ENCODE measurements at regions not wholly inside any gene's neighbourhood (a gene's known extent, or its start where the extent isn't known, plus 50 kb on each side); places are given as distances from the start of the nearest gene placed in this dataset.

DNA sequence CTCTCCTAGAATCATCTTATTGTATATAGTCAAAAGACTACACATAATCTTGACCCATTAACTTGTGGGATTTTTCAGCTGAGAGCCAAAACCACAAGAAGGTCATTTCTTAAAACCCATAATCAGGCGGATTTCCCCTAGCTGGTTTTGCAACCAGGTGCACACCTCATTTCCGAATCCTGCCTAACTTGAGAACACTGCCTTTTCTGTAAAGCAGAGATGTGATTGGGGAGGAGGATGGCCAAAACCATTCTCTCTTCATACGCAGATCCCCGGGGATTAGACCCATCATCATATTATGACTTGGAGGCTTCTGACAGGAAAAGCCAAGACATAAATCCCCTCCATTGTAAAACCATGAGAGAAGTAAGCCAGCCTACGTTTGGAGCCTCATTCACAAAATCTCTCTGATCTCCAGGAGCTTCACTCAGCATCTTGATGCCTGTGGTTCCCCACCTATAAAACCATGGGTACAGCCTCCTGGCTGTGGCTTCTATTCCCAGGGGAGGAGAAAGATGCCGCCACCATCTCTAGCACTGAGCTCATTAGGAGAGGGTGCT lies 191.3 kb downstream of the KIF18A start:
- in situ Hi-C loops (cut with MboI; ENCODE audit: low sequenced_read_pairs) = no loop called here
- Histone ChIP-seq H3K36me3 (replicated peaks) (no peaks in the 10 kb centered on the region), H3K27me3 (ENCODE audit: low read depth) (no peaks in the 10 kb centered on the region), H3K9me3 (no peaks in the 10 kb centered on the region), H3K4me3 (no peak overlapping the region), H3K4me1 (no peaks in the 10 kb centered on the region; the same call in 1 of the 2 replicates)
- no peak for DNase-seq (ENCODE audit: low spot score in 2 of 2)

DNA sequence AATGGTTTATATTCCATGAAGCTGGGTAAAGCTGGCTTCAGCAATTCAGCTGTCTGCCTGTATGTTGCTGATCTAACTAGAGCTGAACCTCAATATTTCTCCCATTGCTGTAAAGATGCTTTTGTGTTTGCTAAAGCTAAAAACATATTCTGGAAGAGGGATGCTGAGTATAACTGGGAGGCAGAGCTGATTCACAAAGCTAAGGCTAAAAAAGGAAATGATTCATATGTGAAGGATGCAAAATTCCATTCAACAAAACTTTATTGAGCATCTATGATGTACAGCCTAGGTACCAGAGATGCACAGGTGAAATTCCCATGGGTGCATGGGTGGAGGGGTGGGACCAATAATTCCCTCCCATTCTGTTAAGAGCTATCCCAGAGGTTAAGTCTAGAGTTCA lies 193.9 kb downstream of the KIF18A start:
- in situ Hi-C loops (cut with MboI; ENCODE audit: low sequenced_read_pairs) = no loop called here
- H3K4me3 ChIP-seq = no peak overlapping the region
- no peaks in the 10 kb centered on the region for H3K27me3 ChIP-seq (ENCODE audit: low read depth)
- H3K4me1 ChIP-seq = no peaks in the 10 kb centered on the region; the same call in 1 of the 2 replicates
- H3K36me3 ChIP-seq (replicated peaks) = no peaks in the 10 kb centered on the region
- no peak for DNase-seq (ENCODE audit: low spot score in 2 of 2)
- H3K9me3 ChIP-seq = no peaks in the 10 kb centered on the region

DNA sequence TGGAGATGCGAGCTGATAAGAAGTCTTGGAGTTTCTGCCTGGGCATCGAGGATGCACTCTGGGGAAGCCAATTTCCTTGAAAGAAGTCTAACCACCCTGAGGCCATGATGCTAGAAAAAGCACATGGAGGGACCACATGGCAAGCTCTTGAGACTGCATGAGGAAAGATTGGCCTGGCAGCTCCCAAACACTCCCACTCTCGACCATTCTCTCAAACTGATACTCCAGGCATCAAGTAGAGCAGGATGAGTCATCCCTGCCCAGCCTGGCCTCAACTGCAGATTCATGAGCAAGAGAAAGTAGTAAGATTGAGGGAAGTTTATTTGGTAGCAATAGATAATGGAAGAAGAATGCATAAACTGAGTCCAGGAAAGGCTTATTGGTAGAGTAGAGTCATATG lies 194.3 kb downstream of the KIF18A start:
- no peak for DNase-seq (ENCODE audit: low spot score in 2 of 2)
- in situ Hi-C loops (cut with MboI; ENCODE audit: low sequenced_read_pairs) = no loop called here

DNA sequence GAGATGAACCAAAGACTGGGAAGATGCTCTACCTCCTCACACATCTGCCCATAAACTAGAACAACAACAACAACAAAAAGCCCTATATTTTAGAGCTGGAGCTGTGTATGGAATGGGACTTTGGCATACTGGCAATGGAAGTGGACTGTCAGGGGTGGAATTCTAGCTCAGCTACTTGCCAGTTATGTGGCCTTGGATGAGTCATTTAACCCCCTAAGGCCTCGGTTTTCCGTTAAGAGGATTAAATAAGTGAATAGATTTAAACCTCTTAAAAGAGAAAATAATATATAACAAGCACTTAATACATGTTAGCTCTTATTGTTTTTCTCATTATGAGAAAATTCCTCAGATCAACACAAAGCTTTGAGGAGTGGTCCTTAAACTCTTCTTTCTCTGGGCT lies 195.0 kb downstream of the KIF18A start:
- Histone ChIP-seq H3K9me3 (no peaks in the 10 kb centered on the region), H3K4me1 (no peaks in the 10 kb centered on the region; the same call in 1 of the 2 replicates), H3K4me3 (no peak overlapping the region), H3K36me3 (replicated peaks) (no peaks in the 10 kb centered on the region), H3K27me3 (ENCODE audit: low read depth) (no peaks in the 10 kb centered on the region)
- DNase-seq (ENCODE audit: low spot score in 2 of 2) = peak; percentile 24 to 69
- in situ Hi-C loops (cut with MboI; ENCODE audit: low sequenced_read_pairs) = no loop called here

More for the DNA sequence above, 194.3 kb downstream of the KIF18A start:
- no peaks in the 10 kb centered on the region for H3K36me3 ChIP-seq (replicated peaks)
- H3K4me3 ChIP-seq = no peak overlapping the region
- H3K4me1 ChIP-seq = no peaks in the 10 kb centered on the region; the same call in 1 of the 2 replicates
- no peaks in the 10 kb centered on the region for H3K27me3 ChIP-seq (ENCODE audit: low read depth)
- no peaks in the 10 kb centered on the region for H3K9me3 ChIP-seq

DNA sequence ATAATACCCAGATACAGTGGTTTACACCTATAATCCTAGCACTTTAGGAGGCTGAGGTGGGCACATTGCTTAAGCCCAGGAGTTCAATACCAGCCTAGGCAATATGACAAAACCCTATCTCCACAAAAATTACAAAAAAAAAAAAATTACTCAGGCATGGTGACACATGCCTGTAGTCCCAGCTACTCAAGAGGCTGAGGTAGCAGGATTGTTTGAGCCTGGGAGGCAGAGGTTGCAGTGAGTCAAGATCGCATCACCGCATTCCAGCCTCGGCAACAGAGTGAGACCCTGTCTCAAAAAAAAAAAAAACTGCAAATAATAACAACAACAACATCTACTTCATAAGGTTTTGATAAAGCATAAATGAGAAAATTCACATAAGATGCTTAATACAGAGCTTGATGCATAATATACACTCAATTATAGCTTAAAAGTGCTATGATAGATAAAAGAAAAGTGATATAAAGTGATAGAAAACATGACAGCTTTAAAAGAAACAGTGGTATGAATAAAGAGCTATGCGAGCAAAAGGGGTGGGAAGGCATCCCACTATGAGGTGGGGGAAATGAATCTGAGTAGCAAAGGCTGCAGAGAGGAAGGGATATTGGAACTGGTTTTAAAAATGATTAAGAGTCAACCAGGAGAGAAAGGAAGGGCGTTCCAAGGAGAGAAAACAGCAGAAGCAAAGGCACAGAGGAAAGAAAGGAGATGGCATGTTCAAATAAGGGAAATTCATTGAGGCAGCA lies 197.6 kb downstream of the KIF18A start:
- H3K36me3 ChIP-seq (replicated peaks) = no peaks in the 10 kb centered on the region
- no peaks in the 10 kb centered on the region for H3K9me3 ChIP-seq
- H3K4me3 ChIP-seq = no peak overlapping the region
- in situ Hi-C loops (cut with MboI; ENCODE audit: low sequenced_read_pairs) = no loop called here
- DNase-seq (ENCODE audit: low spot score in 2 of 2) = no peak
- H3K27me3 ChIP-seq (ENCODE audit: low read depth) = no peaks in the 10 kb centered on the region
- no peaks in the 10 kb centered on the region; the same call in 1 of the 2 replicates for H3K4me1 ChIP-seq

DNA sequence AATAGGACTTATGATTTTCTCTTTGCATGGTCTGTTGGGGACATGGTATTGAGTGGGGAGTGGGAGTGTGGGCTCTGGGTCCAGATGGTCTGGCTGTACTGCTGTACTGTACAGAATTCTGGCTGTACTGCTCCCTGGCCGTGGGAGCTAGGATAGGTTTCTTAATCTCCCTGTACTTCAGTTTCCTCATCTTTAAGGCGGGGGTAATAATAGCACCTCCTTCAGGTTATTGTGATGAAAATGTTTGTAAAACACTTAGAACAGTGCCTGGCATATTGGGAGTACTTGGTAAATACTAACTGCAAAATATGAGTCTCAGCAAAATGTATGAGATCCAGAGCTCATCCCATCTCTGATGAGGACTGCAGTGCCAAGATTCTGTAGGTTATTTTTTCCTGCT lies 198.6 kb downstream of the KIF18A start:
- Histone ChIP-seq H3K4me1 (no peaks in the 10 kb centered on the region; the same call in 1 of the 2 replicates), H3K4me3 (no peak overlapping the region), H3K9me3 (no peaks in the 10 kb centered on the region), H3K27me3 (ENCODE audit: low read depth) (no peaks in the 10 kb centered on the region; the same call in 1 of the 2 replicates), H3K36me3 (replicated peaks) (no peaks in the 10 kb centered on the region)
- no peak for DNase-seq (ENCODE audit: low spot score in 2 of 2)
- in situ Hi-C loops (cut with MboI; ENCODE audit: low sequenced_read_pairs) = no loop called here

DNA sequence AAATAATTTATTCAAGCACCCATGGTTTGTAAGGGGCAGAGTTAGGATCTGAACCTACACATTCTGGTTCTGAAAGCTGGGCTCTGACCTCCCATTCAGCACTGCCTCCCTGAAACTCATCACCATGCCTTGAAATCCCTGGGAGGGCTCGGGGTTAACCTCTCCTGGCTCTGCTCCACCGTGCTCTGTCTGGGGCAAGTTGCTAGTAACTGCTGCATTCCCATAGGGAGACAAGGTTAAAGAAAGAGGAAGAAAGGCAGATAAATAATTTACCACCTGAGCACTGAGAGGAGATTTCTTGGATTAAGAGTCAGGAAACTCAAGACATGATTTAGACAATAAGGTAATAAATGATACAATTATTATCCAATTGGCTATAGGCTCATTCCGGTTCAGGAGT lies 199.3 kb downstream of the KIF18A start:
- no peak overlapping the region for H3K4me3 ChIP-seq
- H3K9me3 ChIP-seq = no peaks in the 10 kb centered on the region
- no peaks in the 10 kb centered on the region for H3K36me3 ChIP-seq (replicated peaks)
- DNase-seq (ENCODE audit: low spot score in 2 of 2) = no peak
- no peaks in the 10 kb centered on the region; the same call in 1 of the 2 replicates for H3K27me3 ChIP-seq (ENCODE audit: low read depth)
- in situ Hi-C loops (cut with MboI; ENCODE audit: low sequenced_read_pairs) = no loop called here
- no peaks in the 10 kb centered on the region; the same call in 1 of the 2 replicates for H3K4me1 ChIP-seq

DNA sequence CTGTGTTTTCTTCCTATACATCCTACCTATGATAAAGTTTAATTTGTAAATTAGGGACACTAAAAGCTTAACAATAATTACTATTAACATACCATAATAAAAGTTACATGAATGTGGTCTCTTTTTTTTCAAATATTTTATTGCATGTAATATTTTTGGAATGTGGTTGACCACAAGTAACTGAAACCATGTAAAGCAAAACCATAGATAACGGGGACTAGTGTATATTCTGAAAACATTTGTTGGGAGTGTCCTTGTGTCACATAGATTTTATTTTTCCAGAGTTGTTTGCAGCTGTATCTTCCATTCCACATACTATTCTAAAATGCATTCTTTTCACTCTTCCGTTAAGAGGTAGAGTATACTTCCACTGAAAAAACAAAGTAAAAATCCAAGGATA lies 200.4 kb downstream of the KIF18A start:
- H3K4me3 ChIP-seq = no peak overlapping the region
- no peak for DNase-seq (ENCODE audit: low spot score in 2 of 2)
- no peaks in the 10 kb centered on the region for H3K36me3 ChIP-seq (replicated peaks)
- in situ Hi-C loops (cut with MboI; ENCODE audit: low sequenced_read_pairs) = no loop called here
- H3K9me3 ChIP-seq = no peaks in the 10 kb centered on the region
- no peaks in the 10 kb centered on the region; the same call in 1 of the 2 replicates for H3K4me1 ChIP-seq
- H3K27me3 ChIP-seq (ENCODE audit: low read depth) = no peaks in the 10 kb centered on the region; the same call in 1 of the 2 replicates

DNA sequence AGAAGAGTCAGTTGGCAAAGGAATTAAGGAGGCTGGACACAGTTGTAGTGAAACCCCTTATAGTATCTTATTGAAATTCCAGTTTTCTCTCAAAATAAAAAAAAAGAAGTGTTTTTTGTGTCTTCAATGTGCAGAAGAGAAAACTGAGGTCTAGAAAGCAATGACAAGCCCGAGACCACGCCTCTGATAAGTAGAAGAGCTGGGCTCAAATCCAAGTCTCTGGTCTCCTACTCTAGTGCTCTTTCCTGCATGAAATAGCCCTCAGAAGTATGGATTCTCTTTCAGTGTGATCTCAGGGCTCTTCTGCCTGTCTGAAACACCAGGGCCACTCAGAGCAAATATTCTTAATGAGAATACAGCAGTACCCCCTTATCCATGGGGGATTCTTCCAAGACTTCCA lies 200.9 kb downstream of the KIF18A start:
- in situ Hi-C loops (cut with MboI; ENCODE audit: low sequenced_read_pairs) = no loop called here
- DNase-seq (ENCODE audit: low spot score in 2 of 2) = no peak
- Histone ChIP-seq H3K36me3 (replicated peaks) (no peaks in the 10 kb centered on the region), H3K4me3 (no peak overlapping the region), H3K4me1 (no peaks in the 10 kb centered on the region), H3K9me3 (no peaks in the 10 kb centered on the region), H3K27me3 (ENCODE audit: low read depth) (no peaks in the 10 kb centered on the region; the same call in 1 of the 2 replicates)

DNA sequence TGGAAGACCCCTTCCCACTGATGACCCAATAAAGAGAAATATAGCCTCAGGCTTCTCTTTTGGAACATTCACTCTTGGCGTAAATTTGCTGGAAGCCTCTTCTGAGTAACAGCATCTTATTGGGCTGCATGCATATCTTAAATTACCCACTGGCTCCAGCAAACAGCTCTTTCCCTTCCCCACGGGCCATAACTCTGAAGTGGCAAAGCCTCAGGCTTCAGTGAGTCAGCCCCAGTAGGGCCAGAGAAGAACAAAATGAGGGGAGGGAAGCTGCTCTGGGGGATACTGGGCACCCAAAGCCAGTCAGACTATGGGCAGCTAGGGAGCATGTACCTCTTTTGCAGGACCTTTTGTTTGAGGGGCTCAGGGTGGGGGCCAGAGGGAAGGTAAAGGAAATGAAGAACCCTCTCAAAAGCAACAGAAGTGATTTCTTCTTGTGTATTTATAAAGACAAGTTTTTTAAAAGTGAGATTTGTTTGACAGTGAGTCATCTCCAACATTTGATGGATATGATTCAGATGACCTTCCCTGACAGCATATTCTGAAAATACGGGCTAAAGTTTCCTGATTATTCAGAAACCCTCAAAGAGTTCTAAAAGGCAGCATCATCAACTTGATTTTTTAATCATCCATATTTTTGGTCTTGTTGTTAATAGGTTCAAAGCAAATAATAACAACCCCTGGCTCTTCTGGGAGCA lies 203.4 kb downstream of the KIF18A start:
- no peaks in the 10 kb centered on the region for H3K4me1 ChIP-seq
- H3K36me3 ChIP-seq (replicated peaks) = no peaks in the 10 kb centered on the region
- no peak for DNase-seq (ENCODE audit: low spot score in 2 of 2)
- H3K4me3 ChIP-seq = no peak overlapping the region
- H3K9me3 ChIP-seq = no peaks in the 10 kb centered on the region
- no peaks in the 10 kb centered on the region; the same call in 1 of the 2 replicates for H3K27me3 ChIP-seq (ENCODE audit: low read depth)
- in situ Hi-C loops (cut with MboI; ENCODE audit: low sequenced_read_pairs) = no loop called here

DNA sequence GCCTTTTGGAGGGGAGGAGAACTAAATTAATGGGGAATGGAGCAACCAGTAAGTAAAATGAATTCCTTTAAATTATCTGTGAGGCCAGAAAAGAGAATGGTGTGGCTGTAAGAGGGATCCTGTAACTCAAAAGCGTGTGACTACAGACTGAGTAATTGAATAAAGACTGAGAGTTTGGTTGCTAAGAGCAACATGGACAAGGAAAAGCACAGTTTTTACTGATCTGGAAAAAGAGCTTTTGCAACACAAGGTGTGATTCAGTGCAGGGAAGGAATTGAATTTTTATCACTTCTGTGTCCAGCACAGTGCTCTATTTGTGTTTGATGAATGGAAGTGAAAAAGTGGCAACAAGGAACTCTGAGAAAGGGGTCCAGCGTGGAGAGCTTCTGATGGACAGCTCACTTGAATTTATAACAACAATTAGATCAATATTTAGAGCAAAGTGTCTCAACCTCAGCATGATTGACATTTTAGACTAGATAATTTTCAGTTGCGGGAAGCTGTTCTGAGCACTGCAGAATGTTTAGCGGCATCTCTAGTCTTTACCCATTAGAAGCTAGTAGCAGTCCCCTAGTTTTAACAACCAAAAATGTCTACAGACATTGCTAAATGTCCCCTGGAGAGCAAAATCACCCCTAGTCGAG lies 202.8 kb upstream of the BDNF start:
- H3K4me3 ChIP-seq = no peak overlapping the region
- no peaks in the 10 kb centered on the region for H3K4me1 ChIP-seq
- DNase-seq (ENCODE audit: low spot score in 2 of 2) = no peak
- no peaks in the 10 kb centered on the region for H3K9me3 ChIP-seq
- no peaks in the 10 kb centered on the region for H3K36me3 ChIP-seq (replicated peaks)
- H3K27me3 ChIP-seq (ENCODE audit: low read depth) = no peaks in the 10 kb centered on the region; the same call in 1 of the 2 replicates
- in situ Hi-C loops (cut with MboI; ENCODE audit: low sequenced_read_pairs) = no loop called here

DNA sequence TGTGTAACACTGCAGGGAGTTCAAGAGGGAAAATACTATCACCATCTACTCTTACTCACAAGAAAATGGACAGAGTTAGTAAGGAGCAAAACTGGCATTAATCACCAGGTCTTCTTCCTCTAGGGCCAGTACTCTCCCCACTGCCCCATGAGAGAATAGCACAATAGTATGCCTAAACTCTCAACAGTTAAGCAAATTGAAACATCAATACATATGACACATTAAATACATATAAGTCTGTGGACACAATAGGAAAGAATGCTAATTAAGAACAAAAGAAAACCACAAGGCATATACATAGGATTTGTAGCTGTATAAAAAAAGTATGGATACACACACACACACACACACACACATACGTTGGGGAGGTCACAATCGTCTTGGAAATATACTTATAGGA lies 197.9 kb upstream of the BDNF start:
- H3K4me3 ChIP-seq = no peak overlapping the region
- DNase-seq (ENCODE audit: low spot score in 2 of 2) = no peak

DNA sequence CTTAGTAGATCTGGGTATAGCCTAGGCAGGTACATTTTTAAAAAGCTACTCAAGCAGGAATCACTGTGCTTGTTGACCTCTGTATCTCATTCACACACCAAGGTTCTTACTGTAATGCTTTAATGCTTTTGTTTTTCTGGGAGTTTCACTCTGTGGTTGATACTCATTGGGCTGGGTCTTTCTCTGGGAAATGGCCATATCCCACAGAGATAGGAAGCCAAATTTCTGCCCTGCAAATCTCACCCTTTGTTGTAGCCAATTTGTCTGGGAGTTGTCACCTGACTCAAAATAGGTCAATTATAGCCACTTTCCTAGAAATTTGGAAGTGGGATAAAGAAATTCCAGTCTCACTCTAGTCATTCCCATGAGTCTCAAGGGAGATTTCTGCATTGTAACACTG lies 195.8 kb upstream of the BDNF start:
- no peaks in the 10 kb centered on the region for H3K9me3 ChIP-seq
- H3K4me1 ChIP-seq = no peaks in the 10 kb centered on the region
- DNase-seq (ENCODE audit: low spot score in 2 of 2) = no peak
- no peaks in the 10 kb centered on the region for H3K27me3 ChIP-seq (ENCODE audit: low read depth)
- H3K4me3 ChIP-seq = no peak overlapping the region
- in situ Hi-C loops (cut with MboI; ENCODE audit: low sequenced_read_pairs) = no loop called here
- no peaks in the 10 kb centered on the region for H3K36me3 ChIP-seq (replicated peaks)

More for the DNA sequence above, 197.9 kb upstream of the BDNF start:
- H3K4me1 ChIP-seq = no peaks in the 10 kb centered on the region
- in situ Hi-C loops (cut with MboI; ENCODE audit: low sequenced_read_pairs) = no loop called here
- no peaks in the 10 kb centered on the region for H3K27me3 ChIP-seq (ENCODE audit: low read depth)
- H3K9me3 ChIP-seq = no peaks in the 10 kb centered on the region
- no peaks in the 10 kb centered on the region for H3K36me3 ChIP-seq (replicated peaks)

Measured in HAP-1 (cell line).